Cerebellar cortex (tissue), 1 donor: ENCODE measurements at regions not wholly inside any gene's neighbourhood (a gene's known extent, or its start where the extent isn't known, plus 50 kb on each side); places are given as distances from the start of the nearest gene placed in this dataset.
"Not testable (repeated sequence)": the region's sequence is repeated elsewhere in the genome, so short reads cannot be mapped to it uniquely, and the experiment has no call there.

ENCODE experiments used
- DNase-seq: peaks from one replicate; pipeline ENCODE4 v3.0.0-alpha.2; 2015; ENCODE audit warnings: low spot score

DNA sequence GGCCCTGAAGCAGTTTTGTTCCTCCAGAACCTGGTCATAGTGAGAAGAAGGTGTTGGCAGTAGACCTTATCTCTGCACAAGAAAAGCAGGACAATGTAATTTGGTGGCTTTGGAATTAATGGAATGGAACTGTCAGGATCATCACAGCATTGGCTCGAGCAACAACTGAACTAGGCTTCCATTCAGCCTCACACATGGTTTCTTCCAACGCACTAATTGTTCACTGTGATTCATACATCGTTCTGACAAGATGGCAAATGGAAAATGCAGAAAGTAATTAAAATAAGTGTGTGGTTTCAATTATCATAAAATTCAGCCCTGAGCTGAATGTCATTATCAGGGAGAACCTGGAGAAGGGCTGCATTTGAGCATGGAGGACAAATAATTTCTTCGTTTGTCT lies 80.6 kb downstream of the MFSD1 start:
- no peak for DNase-seq

DNA sequence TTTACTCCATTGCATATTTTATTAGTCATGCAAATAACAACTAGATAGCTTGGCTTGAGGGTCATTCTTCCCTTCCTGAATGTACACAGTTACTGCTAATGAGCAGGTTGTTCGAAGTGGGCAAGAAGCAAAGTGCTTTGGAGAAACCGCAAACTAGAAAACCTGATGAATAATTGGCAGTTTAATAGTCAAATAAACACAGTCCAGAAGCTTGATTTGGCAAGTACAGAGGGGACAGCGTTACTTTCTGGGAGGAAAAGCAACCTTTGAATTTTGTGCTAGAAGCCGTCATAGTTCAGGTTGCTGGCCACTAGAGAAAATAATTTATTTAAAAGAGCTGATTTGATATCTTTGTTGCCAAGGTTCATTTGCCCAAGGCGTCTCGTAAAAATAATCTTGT lies 94.9 kb downstream of the MFSD1 start:
- DNase-seq, result no peak

DNA sequence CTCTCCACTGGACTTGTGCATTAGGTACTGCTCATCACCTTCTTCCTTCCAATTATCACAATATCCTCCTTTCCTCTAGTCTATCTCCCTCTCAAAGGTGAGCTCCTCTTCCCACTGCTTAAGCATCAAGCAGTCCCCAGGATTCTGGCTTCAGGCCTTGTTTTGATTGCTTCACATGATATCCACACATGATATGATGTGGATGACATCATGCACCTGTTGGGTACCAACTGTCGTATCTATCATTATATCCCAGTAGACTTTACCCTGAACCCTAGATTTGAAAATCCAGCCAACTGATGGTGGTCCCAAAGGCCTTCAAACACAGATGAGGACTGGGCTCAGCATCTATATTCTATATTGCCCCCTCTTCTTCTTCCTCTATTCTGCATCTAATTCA lies 104.9 kb downstream of the MFSD1 start:
- DNase-seq, result no peak

DNA sequence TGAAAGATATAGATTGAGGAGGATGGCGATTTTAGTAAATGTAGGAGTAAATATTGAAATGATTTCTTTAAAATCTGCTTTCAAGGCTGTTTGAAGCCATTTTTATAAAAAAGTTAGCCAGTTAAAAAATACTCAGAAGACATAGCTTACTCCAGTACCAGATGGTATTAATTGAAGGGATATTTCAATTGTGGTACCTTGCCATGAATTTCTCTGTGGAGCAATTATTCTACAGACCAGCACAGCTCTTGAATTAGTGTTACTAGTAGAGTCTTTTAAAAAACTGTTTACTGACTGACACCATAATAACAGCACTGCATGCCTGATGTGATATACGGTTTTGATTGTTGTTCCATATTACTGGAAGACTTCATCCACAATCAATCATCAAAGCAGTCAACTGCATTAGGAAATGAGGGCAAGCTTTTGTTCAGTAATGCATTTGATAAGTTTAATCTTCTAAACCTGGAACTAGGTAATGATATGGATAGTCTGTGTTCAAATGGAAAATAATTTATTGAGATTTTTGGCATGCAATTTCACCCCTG lies 106.4 kb downstream of the MFSD1 start:
- no peak for DNase-seq

DNA sequence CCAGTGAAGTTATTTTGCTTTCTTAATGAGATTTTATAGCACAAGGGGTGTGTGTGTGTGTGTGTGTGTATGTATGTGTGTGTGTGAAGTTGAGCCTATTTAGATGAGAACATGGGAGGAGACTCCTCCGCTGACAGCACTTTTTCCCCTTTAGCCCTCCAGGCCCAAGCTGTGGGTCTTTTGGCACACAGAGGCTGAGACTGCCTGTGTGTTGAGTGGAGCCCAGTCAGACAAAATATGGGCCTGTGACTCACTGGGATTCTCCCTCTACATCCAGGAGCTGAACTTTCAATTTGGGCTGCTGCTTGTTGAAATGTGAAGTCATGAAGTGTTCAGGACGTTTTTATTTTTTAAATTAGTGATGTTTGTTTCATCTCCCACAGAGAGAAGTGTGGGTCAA lies 108.0 kb downstream of the MFSD1 start:
- DNase-seq, result no peak

DNA sequence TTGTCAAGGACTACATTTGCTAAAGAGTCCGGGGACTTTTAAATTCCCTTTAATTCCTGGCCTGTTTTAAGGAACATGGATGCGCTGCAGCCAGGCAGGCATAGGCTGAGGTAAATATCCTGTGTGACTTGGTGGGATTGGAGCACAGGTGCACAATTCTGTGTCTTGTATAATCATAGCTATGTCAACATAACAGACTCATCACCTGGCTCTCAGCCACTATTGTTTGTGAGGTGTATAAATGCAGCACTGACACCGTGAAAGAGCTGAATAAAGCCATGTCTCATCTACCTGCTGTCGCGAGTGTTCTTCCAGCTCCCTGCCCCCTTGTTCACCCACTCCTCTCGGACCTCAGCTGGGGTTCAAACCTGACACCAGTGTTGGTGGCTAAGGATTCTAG lies 109.7 kb downstream of the MFSD1 start:
- no peak for DNase-seq

DNA sequence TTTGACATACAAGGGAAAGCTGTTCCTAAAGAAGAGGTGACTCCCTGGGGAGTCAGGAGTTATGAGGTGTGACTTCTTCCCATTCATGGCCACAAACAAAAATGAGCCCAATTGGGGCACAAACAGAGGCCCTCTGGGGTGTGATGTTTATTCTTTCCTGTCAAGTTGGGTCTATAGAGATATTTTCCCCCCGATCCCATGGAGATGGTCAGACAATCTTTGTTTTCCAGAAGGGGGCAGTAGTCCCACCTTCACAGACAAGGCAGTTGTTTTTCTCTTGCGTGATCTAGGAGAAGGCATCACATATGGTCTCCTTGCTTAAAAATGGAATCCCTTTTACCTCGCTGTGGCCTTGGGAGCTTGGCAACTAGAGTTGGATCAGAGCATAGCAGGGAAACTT lies 110.3 kb downstream of the MFSD1 start:
- DNase-seq, result no peak

DNA sequence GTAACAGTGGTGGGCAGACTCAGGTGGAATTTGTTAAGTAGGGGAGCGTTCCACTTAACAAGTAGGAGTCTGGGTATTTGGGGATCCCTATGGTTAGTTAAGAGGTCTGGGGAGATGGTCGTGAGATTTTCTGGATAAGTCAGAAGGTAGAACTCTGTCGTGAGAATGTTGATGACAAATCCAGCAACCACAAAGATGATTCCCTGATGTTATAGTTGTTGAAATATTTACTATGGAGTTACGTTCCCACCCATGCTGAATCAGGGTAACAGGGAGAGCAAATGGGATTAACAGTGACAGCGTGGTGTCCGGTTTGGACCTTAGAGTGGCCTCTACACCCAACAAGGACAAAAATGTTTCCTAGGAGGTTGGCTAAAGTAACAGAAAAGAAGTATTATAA lies 110.8 kb downstream of the MFSD1 start:
- no peak for DNase-seq

DNA sequence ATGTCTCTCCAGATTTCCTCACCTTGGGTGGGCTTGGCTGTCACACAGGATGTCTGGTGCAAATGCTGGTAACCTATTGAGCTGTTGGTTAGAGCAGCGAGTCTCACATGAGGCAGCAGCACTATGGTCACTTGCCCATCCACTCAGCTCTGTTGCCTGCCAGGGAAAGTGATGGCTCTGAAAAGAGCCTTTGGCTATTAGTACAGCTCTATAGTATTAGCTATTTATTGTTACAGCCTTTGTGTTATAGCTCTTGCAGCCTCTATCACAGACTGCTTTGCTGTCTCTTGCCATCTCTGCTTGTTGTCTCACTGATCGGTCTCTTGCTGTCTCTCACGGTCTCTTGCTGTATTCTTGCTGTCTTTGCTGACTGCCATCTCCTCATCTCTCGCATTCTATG lies 114.3 kb downstream of the MFSD1 start:
- DNase-seq, result no peak

DNA sequence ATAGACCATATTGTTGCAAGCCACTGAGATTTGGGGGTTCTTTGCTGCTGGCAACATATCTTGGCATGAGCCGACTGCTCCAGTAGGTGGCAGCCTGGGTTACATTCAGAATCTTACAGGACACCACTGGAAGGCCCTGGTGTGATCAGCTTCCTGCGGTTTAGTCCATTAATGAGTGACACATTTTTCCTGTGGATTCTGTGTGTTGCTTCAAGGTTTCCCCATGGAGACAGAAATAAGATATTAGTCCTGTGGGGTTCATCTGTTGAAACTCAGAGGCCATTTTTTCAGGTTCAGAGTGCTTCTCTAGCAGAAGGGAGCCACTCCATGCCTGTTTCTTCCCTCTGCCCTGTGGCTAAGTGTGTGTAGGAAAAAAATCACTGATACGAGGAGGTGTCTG lies 116.2 kb downstream of the MFSD1 start:
- peak; percentile 27 for DNase-seq

DNA sequence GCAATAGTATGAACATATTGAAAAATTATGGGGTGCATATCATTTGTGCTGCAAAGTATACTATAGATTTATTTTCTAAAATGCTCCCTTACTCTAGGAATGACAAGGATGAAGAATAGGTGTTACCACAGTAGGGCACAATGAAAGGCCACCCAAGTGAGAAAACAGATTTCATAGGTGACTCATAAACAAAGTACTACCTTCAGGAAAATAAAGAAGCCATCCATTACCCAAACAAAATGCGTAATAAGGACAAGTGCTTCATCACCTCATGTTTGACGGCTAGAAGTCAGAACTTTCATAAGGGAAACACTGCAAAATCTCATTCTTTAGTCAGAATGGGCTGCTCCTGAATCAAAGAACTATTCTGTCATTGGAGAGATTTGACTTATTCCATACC lies 116.6 kb downstream of the MFSD1 start:
- no peak for DNase-seq

DNA sequence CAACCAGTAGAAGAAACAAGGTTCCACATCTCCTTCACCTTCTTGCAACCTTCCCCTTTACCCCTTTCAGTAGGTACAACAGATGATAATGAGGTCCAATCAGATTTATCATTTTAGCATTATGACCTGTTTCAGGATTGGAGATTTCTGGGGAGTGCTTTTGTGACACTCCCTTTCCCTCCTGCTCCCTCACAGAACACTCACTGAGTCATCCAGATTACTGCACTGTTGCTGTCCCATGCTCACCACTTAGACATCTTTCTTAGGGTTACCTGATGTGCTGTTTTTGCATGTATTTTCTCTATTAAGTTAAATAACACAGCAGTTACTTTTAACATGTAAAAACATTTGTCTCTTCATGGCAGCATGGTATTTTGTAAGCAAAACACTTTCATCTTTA lies 118.5 kb downstream of the MFSD1 start:
- no peak for DNase-seq

DNA sequence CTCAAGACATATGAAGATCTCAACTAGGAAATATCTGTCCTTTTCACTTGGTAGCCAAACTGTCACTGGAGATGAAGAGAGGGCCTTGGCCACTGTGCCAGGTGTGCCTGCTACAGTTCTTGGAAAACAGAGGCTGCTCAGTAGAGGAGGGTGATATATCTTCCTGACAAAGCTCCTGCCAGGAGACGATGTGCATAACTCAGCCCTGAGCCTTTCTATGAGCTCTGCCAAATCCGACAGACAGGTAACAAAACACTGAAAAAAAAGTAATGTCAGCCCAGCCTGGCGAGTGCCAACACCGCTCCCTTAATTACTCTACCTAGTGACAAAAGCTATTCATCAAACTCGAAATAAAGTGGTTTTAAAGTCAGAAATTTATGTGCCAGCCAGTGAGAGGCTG lies 123.2 kb downstream of the MFSD1 start:
- no peak for DNase-seq

DNA sequence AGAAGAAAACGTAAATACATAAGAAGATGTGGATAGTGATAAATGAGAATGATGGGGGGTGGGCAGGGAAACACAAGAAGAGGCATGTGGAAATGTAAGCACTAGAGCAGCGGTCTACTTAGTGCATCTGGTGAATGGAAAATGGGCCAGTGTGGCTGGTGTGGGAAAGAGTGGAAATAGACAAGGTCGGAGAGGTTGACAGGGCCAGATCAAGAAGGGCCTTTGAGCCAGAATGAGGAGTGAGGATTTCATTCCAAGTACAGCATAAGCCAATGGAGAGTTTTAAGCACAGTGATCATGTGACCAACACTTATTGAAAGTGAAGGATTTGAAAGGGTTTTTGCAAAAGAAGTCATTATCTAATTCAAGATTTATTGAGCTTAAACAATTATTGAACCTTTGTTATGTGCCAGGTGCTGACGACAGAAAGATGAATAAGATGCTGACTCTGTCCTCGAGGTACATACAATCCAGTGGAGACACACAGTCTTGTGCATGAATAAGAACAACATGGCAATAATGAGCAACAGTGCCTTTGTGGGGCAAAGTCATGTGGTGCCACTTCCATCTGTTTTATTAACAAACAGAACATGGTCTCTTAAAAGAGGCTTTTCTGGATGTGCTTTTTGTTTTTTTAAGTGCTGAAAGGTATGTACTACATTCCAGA lies 124.1 kb downstream of the MFSD1 start:
- DNase-seq, result no peak

DNA sequence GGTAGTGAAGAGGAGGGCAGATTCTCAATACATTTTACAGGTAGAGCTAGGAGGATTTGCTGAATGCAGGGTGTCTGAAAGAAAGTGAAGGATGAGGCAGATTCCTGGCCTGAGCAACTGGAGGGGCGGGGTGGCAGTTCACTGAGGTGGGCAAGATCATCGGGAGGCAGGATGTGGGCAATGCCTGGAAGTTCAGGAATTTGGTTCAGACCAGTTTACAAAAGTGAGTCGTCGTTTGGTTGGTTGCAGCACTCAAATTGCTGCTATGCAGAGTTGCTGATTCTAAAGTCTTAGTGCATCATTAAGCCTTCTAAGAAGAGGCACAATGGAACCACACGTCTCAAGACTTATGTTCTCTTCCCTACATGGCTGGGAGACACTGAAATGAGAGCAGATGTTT lies 134.0 kb downstream of the MFSD1 start:
- no peak for DNase-seq

DNA sequence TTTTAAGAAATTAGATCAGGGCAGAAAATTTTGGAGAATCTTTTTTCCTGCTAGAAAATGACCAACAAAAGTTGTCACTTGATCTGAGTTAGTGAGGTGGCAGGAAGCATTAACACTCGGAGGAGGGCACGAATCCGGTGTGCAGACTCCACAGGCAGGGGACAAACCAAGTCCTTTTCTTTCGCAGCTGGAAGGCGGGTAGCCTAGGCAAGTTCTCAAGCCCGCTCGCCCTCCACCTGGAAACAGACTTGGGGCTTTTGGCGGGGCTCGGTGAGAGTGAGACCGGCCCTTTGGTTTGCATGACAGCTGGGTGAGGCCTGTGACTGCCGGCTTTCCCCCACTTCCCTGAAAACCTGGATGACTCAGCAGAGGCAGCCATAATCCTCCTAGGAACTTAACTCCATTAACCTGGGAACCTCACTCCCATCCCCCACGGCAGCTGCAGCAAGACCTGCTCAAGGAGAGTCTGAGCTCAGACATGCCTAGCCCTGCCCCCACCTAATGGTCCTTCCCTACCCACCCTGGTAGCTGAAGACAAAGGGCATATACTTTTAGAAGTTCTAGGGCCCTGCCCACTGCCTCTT lies 134.8 kb downstream of the MFSD1 start:
- DNase-seq, result no peak

DNA sequence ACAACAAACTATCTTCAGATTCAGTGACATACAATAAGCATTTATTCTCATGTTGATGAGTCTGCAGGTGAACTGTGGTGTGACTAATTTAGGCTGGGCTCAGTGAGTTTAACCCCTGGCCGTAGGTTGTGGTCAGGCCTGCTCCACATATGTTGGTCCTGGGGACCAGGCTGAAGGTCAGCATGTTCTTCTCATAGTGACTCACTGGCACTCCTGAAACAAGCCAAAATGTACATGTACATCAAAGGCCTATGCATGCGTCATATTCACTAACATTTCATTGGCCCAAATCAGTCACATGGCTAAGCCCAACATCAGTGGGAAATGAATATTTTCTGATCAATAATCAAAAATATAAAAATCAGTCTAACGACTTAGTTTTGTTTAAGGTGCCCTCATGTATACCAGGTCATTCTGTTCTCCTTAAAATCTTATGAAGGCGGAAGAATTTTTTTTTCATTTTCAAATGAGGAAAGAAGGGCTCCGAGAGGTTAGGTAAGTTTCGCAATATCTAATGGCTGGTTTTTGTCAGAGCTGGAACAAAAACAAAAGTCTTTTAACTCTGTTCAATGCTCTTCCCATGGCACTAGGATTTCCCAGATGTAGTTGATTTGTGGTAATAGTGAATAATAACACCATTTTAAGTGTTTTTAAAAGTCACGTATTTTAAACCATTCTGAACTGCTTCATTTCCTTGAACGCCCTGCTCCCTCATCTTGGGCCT lies 148.5 kb downstream of the MFSD1 start:
- no peak for DNase-seq

DNA sequence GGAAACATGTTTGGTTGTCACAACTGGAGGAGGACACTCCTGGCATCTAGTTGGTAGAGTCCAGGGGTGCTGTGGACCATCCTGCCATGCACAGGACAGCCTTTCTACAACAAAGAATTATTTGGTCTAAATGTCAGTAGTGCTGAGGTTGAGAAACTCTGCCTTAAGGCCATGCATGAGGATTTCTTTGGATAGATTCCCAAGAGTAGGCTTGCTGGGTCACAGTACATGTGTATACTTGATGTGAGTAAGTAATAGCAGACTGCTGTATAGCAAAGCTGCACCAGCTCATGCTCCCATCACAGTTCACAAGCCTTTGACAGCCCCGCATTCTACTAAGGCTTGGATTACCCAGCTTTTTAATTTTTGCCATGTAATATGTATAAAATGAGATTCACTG lies 151.3 kb downstream of the MFSD1 start:
- DNase-seq, result no peak

DNA sequence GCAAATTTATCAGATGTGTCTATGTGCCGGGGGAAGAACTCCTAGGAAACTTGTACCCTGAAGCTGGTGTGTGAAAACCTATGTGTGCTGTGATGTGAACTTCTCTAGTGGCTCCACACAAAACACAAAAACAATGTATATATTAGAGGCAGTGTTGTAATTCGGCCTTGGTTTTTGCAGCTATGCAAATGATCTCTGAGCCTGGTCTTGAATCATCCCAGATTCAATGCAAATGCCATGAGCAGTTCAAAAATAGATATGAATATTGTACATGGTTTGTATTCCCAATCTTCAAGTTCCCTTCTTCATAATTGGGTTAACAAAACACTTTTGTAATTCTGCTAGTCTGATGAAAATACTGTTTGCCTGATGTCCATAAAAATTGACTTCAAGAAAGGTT lies 152.6 kb downstream of the MFSD1 start:
- no peak for DNase-seq

DNA sequence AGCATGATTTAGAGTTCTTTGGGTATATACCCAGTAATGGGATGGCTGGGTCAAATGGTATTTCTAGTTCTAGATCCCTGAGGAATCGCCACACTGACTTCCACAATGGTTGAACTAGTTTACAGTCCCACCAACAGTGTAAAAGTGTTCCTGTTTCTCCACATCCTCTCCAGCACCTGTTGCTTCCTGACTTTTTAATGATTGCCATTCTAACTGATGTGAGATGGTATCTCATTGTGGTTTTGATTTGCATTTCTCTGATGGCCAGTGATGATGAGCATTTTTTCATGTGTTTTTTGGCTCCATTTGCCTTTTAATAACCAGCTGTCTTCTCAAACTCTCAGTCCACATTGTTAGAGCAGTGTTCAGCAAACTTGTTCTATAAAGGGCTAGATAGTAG lies 155.9 kb downstream of the MFSD1 start:
- not testable (repeated sequence) for DNase-seq

DNA sequence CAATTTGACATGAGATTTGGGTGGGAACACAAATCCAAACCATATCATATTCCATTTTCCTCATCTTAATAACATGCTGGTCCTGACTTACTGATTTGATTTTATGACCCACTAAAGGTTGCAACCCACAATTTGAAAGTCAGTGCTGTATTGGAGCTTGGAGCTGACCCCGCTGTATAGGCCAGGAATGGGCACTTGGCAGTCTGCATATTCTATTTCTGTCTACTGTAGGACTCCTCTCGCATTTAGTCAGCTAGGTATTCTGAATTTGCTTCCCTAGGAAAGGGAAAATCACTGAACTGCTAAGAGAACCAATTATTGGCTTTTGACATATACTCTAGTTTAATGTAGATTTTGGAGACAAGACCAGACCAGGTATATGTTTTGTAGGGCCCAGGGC lies 157.0 kb downstream of the MFSD1 start:
- DNase-seq, result no peak

DNA sequence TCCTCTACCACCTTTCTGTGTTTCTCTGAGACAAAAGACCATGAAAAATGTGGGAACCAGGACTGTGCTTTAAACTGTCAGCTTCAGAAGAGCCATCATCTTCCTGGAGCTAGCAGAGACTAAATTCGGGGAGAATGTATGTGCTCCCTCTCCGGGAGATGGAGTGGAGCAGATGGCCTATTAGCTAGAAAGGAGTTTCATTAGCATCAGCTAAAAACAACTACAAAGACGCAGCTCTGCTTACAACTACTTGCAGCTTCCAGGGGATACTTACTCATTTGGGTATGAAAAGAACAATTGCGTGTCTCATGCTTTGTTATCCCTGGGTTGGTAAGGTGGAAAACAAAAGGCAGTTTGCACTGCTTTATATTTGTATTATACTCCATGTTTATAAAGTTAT lies 159.6 kb downstream of the MFSD1 start:
- no peak for DNase-seq

DNA sequence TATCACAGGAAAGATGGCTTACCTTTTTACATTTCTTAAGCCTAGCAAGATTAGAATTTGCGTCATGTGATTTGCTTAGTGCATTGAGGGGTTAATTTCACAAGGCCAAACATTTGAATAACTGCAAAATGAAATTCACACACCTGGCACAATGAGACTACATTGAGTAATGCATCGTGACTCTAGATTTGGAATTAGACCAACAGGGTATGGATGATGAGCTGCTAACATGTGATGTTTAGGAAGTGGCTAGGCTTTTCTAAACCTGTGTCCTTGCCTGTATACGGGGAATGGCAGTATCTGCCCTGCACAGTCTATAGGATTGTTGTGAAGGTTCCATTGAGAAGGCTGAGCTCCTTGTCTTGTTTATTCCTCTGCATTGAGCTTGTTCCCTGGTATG lies 160.1 kb downstream of the MFSD1 start:
- DNase-seq, result no peak
